Left ventricle myocardium inferior (tissue), 1 donor: ENCODE measurements at regions not wholly inside any gene's neighbourhood (a gene's known extent, or its start where the extent isn't known, plus 50 kb on each side); places are given as distances from the start of the nearest gene placed in this dataset.

ENCODE experiments used
- DNase-seq: peaks from one replicate; pipeline ENCODE4 v3.0.0-alpha.2; 2020
- H3K27ac ChIP-seq: fragments of 200-600 bp; replicated peaks from 2 replicates; pipeline ENCODE4 v1.8.0; 2021
- H3K27me3 ChIP-seq: fragments of 200-600 bp; 2 replicates; pipeline ENCODE4 v1.8.0; 2021; ENCODE audit warnings: low read depth
- H3K36me3 ChIP-seq: fragments of 200-600 bp; 2 replicates; pipeline ENCODE4 v1.8.0; 2021
- H3K4me1 ChIP-seq: fragments of 200-600 bp; 2 replicates; pipeline ENCODE4 v1.8.0; 2021
- H3K4me3 ChIP-seq: fragments of 200-600 bp; 2 replicates; pipeline ENCODE4 v1.8.0; 2021; ENCODE audit warnings: mild to moderate bottlenecking, moderate library complexity
- H3K9me3 ChIP-seq: fragments of 200-600 bp; replicated peaks from 2 replicates; pipeline ENCODE4 v1.8.0; 2021
- CTCF ChIP-seq: fragments of 200-600 bp; IDR thresholded peaks from 2 replicates; pipeline ENCODE4 v1.8.0; 2021; ENCODE audit warnings: antibody characterized with exemption, mild to moderate bottlenecking, borderline replicate concordance
- intact Hi-C: fragments of 100-400 bp; cut with micrococcal nuclease; formaldehyde crosslinking; loops from one replicate; pipeline ENCODE4 v1.11.0; 2022
- donor health status: DM: no; HTN: yes; CAD: no; lungs with severe emphysema.

DNA sequence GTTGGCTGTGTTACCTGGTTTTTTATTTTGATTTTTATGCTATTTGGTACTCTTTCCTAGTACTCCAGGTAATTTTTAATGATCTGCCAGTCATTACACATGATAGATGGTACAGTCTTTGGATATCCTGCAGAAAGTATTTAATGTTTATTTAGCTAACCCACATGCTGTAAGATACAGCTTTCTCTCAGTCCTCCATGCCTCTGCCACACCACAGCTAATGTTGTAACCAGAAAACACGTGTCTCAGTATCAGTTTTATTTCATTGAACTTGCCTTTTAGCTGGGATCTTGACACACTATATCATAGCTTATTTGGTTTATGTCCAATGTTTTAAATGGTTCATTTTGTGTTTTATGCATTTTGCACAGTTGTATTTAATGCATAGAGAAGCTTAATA is 1648.4 kb downstream of the KCNT2 start:
- no peak for TF ChIP-seq CTCF
- no peak for DNase-seq
- no peak overlapping the region for H3K4me3 ChIP-seq
- H3K4me1 ChIP-seq, result no peaks in the 10 kb centered on the region
- H3K9me3 ChIP-seq, result no peaks in the 10 kb centered on the region
- intact Hi-C loops, result no loop called here
- H3K27me3 ChIP-seq, result no peaks in the 10 kb centered on the region
- no peaks in the 10 kb centered on the region for H3K36me3 ChIP-seq
- H3K27ac ChIP-seq, result no peak overlapping the region

DNA sequence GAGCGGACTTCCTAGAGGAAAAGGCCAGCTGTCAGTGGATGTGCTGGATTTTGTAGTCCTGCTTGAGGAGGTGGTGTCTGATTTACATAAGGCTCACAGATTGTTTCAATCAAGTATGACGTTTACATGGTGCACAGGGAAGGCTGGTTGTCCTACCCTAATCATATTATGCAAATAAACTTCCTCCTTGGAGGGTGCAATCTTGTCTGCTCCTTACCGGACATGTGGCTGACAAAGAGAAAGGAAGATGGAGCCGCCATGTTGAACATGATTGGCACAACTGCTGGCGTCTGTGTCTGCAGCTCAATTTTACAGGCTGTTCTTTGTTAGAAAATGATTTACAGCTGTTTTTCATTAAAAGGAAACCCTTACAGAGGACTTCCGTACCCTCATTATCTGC is 1656.1 kb downstream of the KCNT2 start:
- DNase-seq, result no peak
- Histone ChIP-seq H3K36me3 (no peaks in the 10 kb centered on the region), H3K27ac (no peak overlapping the region), H3K4me3 (no peak overlapping the region), H3K9me3 (peaks cover 12% of the 10 kb centered on the region), H3K4me1 (no peaks in the 10 kb centered on the region), H3K27me3 (no peaks in the 10 kb centered on the region)
- TF ChIP-seq CTCF, result no peak
- intact Hi-C loops, result no loop called here

DNA sequence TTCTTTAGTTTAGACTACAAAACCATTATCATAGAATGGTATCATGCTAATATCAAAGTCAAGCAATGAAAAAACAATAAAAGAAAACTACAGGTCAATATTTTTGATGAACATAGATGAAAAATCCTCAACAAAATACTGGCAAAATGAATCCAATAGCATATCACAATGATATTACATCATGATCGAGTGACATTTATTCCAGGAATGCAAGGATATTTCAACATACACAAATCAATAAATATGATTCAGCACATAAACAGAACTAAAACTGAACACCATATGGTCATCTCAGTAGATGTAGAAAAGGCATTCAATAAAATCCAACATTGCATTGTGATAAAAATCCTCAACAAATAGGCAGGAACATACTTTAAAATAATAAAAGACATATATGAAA is 1657.7 kb downstream of the KCNT2 start:
- DNase-seq, result no peak
- no peak overlapping the region for H3K27ac ChIP-seq
- no peaks in the 10 kb centered on the region for H3K36me3 ChIP-seq
- no peaks in the 10 kb centered on the region for H3K27me3 ChIP-seq
- TF ChIP-seq CTCF, result no peak
- no peaks in the 10 kb centered on the region for H3K4me1 ChIP-seq
- intact Hi-C loops, result no loop called here
- peaks cover 12% of the 10 kb centered on the region for H3K9me3 ChIP-seq
- no peak overlapping the region for H3K4me3 ChIP-seq

GRCh38 chr1:194940336-194941030 is 1667.8 kb downstream of the KCNT2 start:
- Histone ChIP-seq H3K4me1 (no peaks in the 10 kb centered on the region), H3K27ac (no peak overlapping the region), H3K36me3 (no peaks in the 10 kb centered on the region), H3K27me3 (no peaks in the 10 kb centered on the region), H3K9me3 (no peaks in the 10 kb centered on the region), H3K4me3 (no peak overlapping the region)
- no peak for TF ChIP-seq CTCF
- intact Hi-C loops, result no loop called here
- DNase-seq, result no peak

DNA sequence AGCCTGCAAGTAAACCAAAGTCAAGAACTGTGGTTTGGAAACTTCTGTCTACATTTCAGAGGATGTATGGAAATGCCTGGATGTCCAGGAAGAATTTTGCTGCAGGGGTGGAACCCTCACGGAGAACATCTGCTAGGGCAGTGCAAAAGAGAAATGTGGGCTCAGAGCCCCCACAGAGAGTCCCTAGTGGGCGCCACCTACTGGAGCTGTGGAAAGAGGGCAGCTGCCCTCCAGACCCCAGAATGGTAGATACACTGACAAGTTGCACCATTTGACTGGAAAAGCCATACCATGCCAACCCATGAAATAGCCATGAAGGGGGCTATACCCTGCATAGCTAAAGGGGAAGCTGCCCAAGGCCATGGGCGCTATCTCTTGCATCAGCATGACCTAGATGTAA is 1672.4 kb downstream of the KCNT2 start:
- Histone ChIP-seq H3K9me3 (no peaks in the 10 kb centered on the region), H3K27ac (no peak overlapping the region), H3K4me1 (no peaks in the 10 kb centered on the region), H3K27me3 (no peaks in the 10 kb centered on the region), H3K4me3 (no peak overlapping the region), H3K36me3 (no peaks in the 10 kb centered on the region)
- DNase-seq, result no peak
- intact Hi-C loops, result no loop called here
- no peak for TF ChIP-seq CTCF
